ENCODE measurements at regions not wholly inside any gene's neighbourhood (a gene's known extent, or its start where the extent isn't known, plus 50 kb on each side); places are given as distances from the start of the nearest gene placed in this dataset.
"Not testable (repeated sequence)": the region's sequence is repeated elsewhere in the genome, so short reads cannot be mapped to it uniquely, and the experiment has no call there.

DNA sequence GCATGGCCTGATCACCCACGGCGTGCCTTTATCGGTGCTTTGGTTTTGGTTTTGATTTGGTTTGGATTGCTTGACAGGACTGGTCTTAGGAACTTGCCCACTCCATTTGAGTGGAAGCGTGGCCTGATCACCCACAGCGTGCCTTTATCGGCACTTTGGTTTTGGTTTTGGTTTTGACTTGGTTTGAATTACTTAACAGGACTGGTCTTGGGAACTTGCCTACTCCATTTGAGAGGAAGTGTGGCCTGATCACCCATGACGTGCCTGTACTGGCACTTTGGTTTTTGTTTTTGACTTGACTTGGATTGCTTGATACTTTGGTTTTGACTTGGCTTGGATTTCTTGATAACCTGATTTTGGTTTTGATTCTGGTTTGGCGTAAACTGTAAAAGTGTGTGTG is 115.5 kb upstream of the PGR start:
- TF ChIP-seq, protein P1, sequence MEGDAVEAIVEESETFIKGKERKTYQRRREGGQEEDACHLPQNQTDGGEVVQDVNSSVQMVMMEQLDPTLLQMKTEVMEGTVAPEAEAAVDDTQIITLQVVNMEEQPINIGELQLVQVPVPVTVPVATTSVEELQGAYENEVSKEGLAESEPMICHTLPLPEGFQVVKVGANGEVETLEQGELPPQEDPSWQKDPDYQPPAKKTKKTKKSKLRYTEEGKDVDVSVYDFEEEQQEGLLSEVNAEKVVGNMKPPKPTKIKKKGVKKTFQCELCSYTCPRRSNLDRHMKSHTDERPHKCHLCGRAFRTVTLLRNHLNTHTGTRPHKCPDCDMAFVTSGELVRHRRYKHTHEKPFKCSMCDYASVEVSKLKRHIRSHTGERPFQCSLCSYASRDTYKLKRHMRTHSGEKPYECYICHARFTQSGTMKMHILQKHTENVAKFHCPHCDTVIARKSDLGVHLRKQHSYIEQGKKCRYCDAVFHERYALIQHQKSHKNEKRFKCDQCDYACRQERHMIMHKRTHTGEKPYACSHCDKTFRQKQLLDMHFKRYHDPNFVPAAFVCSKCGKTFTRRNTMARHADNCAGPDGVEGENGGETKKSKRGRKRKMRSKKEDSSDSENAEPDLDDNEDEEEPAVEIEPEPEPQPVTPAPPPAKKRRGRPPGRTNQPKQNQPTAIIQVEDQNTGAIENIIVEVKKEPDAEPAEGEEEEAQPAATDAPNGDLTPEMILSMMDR (IDR thresholded peaks at IDR 0.05), result not testable (repeated sequence)
- TF ChIP-seq POLR2A (IDR thresholded peaks at IDR 0.05), result not testable (repeated sequence)

All from adrenal gland (tissue), 5 donors.